Endometrial microvascular endothelial cells (primary cell): ENCODE measurements at regions not wholly inside any gene's neighbourhood (a gene's known extent, or its start where the extent isn't known, plus 50 kb on each side); places are given as distances from the start of the nearest gene placed in this dataset.
"Not testable (repeated sequence)": the region's sequence is repeated elsewhere in the genome, so short reads cannot be mapped to it uniquely, and the experiment has no call there.

Experiments used
- in situ Hi-C: cut with HindIII; loops from 2 replicates; pipeline ENCODE4 v1.10.0; 2017; ENCODE audit warnings: low sequenced_read_pairs, low pct_unique_long_range_greater_than_20kb; ENCODE audit errors: inconsistent ontology term

DNA sequence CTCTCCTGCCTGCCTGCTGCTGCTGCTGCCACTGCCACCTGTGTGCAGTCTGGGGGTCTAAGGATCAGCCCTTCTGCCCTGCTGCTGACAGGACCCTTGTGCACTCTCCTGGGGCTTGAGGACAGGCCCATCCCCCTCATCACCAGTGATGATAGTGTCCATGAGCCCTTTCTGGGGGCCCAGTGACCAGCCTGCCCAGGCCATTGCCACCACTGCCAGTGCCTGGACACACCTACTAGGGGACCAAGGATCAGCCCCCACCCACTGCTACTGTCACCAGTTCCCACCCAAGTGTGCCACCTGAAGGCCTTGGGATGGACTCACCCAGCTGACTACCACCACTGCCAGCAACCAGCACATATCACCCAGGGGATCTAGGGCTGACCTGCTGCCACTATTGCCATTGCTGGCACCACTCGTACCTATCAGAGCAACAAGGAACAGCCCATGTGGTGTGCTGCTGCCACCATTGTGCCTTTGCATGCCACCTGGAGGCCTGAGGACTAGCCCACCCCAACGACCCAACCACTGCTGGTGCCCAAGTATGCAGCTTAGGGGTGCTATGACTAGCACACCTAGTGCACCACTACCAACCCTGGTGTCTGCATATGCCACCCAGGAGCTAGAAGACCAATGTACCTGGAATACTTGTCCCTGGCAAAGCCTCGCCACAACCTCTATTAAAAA is 994.3 kb downstream of the PCDH17 start:
- in situ Hi-C loops, result no loop called here

DNA sequence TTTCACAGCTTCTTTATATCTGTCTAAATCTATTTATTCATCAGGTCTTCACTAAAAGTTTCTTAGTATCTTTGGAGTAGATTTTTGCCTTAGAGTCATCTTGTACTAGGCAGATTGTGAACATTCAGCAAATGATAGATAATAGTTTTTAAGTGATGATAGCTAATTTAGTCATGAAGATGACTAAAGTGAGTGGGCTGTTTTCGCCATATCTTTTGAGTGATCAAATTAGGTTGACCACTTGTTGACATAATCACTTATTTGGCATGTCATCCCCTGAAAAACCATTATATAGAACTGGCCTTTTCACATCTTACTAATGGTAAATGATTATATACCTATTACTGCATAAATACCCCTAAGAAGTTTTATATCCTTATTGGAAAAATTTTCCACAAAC is 999.2 kb downstream of the PCDH17 start:
- in situ Hi-C loops, result no loop called here

DNA sequence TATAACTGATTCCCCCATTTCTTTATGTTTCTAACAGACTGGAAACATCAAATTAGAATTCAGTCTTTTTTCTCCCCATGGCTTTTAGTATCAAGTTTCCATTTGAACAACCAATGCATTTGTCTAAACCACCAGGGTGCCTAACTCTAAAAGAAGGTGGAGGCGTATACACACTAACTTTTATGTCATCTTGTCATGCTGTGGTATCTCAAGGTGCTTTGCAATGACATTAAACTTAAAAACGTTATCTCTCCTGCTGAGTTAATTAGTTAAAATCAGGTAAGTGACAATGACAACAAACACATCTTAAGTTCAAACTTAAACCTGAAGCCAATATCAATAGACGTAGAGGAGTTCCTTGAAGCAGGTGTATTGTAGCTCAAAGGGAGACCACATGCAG is 1001.7 kb downstream of the PCDH17 start:
- in situ Hi-C loops, result no loop called here

DNA sequence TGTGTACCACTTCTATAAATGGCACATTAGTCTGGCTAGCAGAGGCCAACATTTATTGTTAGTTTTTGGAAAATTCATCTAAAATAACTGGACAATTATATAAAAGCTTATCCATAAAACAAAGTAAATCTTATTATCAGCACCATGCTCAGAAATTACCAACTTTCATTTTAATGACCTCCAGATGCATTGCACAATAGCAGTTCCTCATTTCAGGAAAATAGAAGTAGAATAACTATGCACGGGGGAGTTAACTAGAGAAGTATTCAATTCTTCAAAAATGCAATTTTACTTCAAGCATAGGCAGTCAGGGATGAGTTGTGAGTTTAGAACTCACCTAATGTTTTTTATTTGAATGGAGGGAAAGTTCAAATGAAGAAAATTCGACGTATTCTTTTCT is 1023.5 kb downstream of the PCDH17 start:
- in situ Hi-C loops, result no loop called here

DNA sequence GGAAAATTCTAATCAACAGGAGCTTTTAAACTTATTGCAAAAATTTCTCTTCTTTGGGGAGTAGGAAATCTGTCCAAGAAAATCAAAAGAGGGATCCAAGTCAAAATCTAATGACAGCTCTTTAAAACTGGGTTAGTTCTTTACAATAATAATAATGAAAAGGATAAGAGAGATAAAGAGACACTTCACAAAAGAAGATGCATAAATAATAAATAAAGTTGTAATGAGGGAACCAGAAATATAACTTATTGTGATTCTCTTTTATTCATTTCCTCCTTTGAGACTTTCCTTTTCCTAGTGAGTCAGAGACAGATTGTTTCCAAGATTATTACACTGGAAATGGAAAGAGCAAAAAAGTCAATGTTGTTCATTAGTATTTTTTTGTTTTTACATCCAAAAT is 1029.3 kb downstream of the PCDH17 start:
- in situ Hi-C loops, result no loop called here

DNA sequence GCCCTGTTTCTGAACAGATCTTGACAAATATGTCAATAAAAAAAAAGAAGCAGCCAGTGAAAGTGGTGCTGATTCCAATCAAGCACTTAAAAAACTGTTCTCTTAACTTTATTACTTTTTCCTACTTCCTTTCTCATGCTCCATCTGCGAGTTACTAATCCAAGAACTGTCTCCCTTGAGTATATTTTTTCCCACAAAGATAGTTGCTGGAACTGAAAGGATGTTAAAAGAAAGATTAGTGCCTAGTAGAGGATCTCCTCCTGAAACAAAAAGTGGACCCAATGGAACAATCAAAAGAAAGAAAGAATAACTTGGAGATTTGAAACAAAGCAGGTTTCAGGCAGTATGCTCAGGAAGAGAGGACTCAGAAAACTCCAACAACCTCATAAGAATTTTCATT is 1034.8 kb downstream of the PCDH17 start:
- in situ Hi-C loops, result no loop called here

DNA sequence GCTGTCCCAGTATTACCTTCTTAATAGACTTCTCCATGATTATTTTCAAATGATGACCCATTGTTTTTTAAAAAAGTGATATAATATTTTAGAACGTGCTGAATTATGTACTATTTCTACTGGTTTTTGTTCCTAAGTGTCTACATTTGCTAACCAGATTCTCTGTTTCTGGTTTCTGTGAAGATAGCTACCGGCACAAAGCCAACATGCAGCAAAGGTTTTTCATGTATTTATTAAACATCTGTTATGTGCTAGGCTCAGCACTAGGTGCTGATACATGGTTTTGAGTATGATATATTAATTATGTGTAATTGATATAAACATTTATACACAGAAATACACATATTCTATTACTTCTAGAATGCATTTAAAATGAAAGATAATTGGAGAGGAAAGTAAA is 1035.6 kb downstream of the PCDH17 start:
- in situ Hi-C loops, result no loop called here

DNA sequence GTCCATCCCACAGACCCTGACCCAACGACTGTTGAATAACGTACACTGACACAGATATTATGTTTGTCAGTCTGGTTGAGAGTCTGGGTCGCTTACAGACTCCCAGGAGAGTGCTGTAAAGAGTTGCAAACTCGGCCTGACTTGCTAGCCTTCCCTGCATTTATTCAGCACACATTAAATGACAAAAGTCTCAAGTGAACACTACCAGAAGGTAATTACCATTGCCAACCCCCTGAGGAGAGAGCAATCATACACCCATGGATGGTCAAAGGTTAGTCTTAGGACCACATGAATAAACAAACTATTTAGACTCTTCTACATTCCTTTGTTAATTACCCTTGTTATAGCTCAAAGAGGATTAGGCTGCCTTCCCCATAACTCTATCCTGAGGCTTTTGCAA is 1048.6 kb downstream of the PCDH17 start:
- in situ Hi-C loops, result no loop called here

DNA sequence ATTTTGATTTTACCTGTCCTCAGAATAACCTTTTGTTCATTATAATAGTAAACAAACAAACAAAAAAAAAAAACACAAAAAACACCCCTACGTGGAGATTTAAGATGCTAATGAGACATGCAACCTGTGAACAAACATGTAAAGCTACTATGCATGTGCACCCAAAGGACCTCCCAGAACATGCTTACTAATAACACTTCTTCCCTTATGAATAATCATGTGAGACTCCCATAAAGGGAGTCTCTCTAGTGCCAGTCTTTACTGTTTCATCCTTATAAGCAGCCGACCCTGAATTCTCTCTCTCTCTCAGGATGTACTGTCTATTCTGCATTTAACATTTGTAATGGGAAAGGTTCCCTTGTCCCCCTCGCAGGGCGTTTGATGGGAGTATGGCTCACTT is 1051.1 kb downstream of the PCDH17 start:
- in situ Hi-C loops, result no loop called here

DNA sequence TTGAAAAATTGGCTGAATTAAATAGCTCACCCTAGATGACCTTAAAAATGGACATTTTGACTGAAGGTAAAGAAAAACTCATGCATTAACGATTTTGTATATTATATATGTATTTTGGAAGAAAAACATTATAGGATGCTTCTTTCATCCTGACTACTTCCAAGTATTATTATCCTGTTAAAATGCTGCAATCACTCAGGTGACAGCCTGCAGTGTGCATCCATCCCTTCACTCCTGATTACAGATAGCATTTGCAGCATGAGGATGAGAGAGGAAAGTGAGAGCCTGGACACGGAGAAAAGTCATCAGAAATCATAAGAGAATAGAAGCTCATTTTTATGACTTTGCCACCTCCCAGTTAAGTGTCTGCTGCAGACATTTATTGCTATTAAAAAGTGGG is 1055.6 kb downstream of the PCDH17 start:
- in situ Hi-C loops, result no loop called here

DNA sequence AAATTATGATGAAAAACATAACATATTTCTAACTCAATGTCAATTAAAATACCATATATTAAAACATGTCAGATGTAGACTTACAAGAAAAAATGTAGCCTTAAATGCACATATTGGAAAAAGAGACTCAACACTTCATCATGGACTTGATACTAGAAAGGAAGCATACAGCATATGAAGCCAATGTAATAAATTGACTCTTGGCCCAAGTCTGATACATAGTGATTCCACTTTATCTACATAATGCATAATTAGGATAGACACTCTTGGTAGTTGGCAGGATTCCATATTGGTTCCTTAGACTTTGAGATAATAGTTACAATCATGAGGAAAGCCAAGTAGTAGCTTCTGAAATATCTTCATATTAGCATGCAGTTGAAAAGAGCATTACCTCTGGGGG is 1067.0 kb downstream of the PCDH17 start:
- in situ Hi-C loops, result no loop called here

DNA sequence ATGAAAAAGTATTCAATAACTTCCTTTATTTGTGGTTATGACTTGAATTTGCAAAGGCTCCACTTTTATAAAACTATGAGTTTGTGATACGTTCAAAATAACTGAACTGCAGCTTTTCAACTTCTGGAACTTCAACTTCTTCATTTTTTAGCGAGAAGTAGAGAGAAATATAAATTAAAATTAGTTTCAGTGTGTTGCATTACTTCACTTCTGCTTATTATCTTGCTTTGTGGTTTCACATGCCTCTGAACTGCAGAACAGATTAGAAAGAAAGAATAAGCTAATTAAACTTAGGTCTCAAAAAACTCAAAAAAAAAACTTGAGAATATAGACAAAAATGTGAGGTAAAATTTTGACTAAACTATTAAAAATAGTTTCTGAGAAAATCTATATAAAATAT is 1073.4 kb downstream of the PCDH17 start:
- in situ Hi-C loops, result no loop called here

DNA sequence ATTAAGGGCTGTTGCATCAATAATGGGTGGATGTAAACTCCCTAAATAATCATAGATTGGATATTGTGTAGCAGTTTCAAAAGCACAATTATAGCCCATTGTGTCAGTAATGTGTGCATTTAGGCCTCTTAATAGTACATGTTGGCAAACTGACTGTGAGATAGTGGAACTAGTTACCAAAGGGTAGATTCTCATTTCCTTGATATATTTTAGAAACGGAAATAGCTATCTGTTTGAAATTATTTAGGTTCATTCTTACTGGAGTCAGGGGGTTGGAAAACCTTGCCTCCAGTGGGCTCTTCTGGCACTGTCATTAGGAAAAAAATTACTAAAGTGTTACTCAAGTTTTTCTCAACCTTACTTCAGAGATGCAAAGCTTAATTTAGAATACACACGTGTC is 1074.9 kb downstream of the PCDH17 start:
- in situ Hi-C loops, result no loop called here

DNA sequence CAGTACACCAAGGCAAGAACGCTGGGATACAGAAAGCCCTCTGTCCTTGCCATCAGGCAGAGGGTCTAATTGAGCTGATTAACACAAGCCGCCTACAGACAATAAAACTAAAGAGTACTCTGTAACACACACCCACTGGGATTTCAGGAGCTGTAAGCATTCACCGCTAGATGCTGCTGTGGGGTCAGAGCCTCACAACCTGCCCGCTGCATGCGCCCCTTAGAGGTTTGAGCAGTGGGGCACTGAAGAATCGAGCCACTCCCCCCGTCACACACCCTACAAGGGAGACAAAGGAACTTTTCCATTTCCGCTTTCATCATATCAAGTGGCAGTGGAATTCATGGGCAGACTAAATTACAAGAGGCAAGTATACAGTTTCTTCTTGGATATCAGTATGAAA is 1080.6 kb downstream of the PCDH17 start:
- in situ Hi-C loops, result no loop called here

DNA sequence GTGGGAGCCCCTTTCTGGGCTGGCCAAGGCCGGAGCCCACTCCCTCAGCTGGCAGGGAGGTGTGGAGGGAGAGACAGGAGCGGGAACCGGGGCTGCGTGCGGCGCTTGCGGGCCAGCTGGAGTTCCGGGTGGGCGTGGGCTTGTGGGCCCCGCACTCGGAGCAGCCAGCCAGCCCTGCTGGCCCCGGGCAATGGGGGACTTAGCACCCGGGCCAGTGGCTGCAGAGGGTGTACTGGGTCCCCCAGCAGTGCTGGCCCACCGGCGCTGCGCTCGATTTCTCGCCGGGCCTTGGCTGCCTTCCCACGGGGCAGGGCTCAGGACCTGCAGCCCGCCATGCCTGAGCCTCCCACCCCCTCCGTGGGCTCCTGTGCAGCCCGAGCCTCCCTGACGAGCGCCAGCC is 1082.5 kb downstream of the PCDH17 start:
- in situ Hi-C loops, result not testable (repeated sequence)

DNA sequence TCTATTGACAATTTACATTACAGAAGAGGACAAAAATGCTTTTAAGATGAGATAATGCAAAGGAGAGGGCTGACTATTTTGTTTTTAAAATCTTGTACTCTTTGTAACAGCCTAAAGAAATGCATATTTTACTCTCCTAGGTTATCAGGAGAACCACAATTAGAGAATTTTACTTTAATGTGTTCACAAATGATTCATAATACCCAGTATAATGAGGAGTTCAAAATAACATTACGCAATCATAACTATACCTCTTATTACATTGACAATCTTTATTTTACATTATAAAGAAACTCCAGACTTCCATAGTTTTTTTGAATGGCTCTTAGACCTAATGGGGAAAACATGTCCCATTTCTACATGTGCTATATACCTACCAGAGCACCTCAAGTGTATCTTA is 1089.7 kb downstream of the PCDH17 start:
- in situ Hi-C loops, result no loop called here

DNA sequence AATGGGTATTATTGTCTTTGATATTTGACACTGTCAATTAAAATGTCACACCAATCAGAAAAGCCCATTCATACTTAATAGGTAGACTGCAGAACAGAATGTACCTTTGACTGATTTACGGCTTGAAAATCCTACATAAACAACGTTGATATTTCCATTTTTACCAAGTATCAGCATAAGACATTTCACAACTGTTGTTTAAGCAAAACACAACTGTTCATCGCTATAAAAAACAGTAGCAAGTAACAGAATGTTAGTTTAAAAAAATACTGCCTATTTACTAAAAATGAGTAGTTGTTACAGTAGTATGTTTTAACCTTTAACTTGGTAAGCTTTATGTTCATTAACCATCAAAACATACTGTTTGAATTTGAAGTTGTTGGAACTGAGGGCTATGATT is 1096.6 kb downstream of the PCDH17 start:
- in situ Hi-C loops, result no loop called here

DNA sequence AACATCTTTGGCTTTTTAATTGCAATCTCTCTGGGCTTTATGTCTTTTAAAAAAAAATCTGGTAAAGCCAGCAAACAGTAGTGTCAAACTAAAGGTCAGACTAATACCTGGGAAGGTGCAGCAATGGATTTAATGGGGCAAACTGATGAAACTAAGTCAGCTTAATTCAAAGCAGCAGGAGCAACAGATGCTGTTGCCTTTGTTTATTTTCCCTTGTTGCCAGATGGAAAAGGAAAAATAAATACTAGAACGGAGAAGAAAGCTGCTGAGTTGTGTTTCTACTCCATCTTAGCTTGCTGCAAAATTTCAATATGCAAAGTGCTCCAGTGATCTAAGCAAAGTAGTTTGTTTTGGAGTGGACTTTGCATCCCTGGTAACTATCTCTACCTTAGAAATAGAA is 1097.8 kb downstream of the PCDH17 start:
- in situ Hi-C loops, result no loop called here

DNA sequence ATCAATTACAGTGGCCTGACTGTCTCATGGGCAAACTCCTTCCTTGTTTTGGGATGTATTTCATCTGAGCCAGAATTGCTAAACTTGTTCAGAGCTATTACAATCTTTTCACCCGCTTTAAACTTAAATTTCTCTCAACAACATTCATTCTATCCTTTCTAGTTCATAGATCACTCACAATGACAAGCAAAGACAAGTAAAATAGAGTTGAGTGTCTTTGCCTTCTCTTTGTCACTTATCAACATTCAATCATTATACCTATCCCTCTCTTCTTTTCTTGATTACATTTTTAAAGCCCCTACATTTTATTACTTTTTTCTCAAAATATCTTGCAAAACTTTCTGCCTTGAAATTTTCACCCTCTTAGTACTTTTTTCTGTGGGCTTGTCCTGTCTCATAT is 1113.1 kb downstream of the PCDH17 start:
- in situ Hi-C loops, result no loop called here

DNA sequence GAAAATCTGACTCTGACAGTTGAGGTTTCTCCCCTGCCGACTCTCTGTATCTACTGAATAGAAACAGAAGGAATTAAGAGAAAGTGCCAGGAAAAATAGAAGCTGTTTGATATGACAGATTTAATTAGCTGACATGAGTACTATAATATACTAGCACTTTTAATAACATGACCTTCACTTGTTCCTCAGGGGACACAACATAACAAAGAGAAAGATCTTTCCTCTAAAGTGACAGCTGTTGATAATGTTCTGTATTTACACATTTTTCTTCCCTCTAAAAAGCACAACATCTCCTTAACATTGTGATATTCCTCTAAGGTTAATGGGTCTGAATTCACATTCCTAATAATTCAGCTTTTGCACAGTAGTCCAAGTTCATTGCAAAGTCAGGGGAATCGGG is 1136.0 kb downstream of the PCDH17 start:
- in situ Hi-C loops, result no loop called here

DNA sequence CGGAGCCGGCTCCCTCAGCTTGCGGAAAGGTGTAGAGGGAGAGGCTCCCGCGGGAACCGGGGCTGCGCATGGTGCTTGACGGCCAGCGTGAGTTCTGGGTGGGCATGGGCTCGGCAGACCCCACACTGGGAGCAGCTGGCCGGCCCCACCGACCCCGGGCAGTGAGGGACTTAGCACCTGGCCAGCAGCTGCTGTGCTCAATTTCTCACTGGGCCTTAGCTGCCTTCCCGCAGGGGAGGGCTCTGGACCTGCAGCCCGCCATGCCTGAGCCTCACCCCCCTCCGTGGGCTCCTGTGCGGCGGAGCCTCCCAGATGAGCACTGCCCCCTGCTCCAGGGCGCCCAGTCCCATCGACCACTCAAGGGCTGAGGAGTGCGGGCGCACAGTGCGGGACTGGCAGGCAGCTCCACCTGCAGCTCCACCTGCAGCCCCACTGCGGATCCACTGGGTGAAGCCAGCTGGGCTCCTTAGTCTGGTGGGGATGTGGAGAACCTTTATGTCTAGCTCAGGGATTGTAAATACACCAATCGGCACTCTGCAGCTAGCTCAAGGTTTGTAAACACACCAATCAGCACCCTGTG is 1141.8 kb downstream of the PCDH17 start:
- in situ Hi-C loops, result no loop called here
